ENCODE measurements at regions not wholly inside any gene's neighbourhood (a gene's known extent, or its start where the extent isn't known, plus 50 kb on each side); places are given as distances from the start of the nearest gene placed in this dataset.
"Not testable (repeated sequence)": the region's sequence is repeated elsewhere in the genome, so short reads cannot be mapped to it uniquely, and the experiment has no call there.

GRCh38 chr2:145541028-145541427 is 1021.1 kb upstream of the ZEB2 start:
- peaks cover 3% of the 10 kb centered on the region for H3K9me3 Mint-ChIP-seq
- CTCF ChIA-PET: no interaction called here
- no peak overlapping the region for H3K27ac Mint-ChIP-seq
- DNase-seq: no peak
- POLR2A ChIA-PET: no interaction called here
- ATAC-seq (ENCODE audit: low read depth): no peak
- intact Hi-C loops (cut with micrococcal nuclease): no loop called here
- no peak overlapping the region for H3K4me3 Mint-ChIP-seq
- H3K27me3 Mint-ChIP-seq: no peaks in the 10 kb centered on the region
- H3K36me3 Mint-ChIP-seq (ENCODE audit: low read depth): no peaks in the 10 kb centered on the region
- no peak for TF ChIP-seq CTCF (IDR thresholded peaks at IDR 0.05)
- H3K4me1 Mint-ChIP-seq: no peaks in the 10 kb centered on the region

GRCh38 chr2:145538661-145539350 is 1018.9 kb upstream of the ZEB2 start:
- intact Hi-C loops (cut with micrococcal nuclease): no loop called here
- Mint-ChIP-seq H3K9me3 (no peaks in the 10 kb centered on the region), H3K4me1 (no peaks in the 10 kb centered on the region), H3K27me3 (no peaks in the 10 kb centered on the region), H3K4me3 (no peak overlapping the region), H3K27ac (no peak overlapping the region), H3K36me3 (ENCODE audit: low read depth) (no peaks in the 10 kb centered on the region)
- no peak for ATAC-seq (ENCODE audit: low read depth)
- no peak for DNase-seq
- TF ChIP-seq CTCF (IDR thresholded peaks at IDR 0.05): no peak
- ChIA-PET POLR2A (no interaction called here), CTCF (no interaction called here)

GRCh38 chr2:145530653-145531052 is 1010.7 kb upstream of the ZEB2 start:
- ChIA-PET POLR2A (no interaction called here), CTCF (no interaction called here)
- TF ChIP-seq CTCF (IDR thresholded peaks at IDR 0.05): no peak
- no peaks in the 10 kb centered on the region for H3K27me3 Mint-ChIP-seq
- no peak overlapping the region for H3K4me3 Mint-ChIP-seq
- no peaks in the 10 kb centered on the region for H3K36me3 Mint-ChIP-seq (ENCODE audit: low read depth)
- no peaks in the 10 kb centered on the region for H3K9me3 Mint-ChIP-seq
- ATAC-seq (ENCODE audit: low read depth) (no peak), DNase-seq (no peak)
- H3K4me1 Mint-ChIP-seq: no peaks in the 10 kb centered on the region
- intact Hi-C loops (cut with micrococcal nuclease): no loop called here
- H3K27ac Mint-ChIP-seq: no peak overlapping the region

- H3K9me3 Mint-ChIP-seq: peaks cover 2% of the 10 kb centered on the region
- CTCF ChIA-PET: no interaction called here
These were observed 1004.9 kb upstream of the ZEB2 start for GRCh38 chr2:145524836-145525235.

GRCh38 chr2:145524303-145524702 is 1004.4 kb upstream of the ZEB2 start:
- DNase-seq (no peak), ATAC-seq (ENCODE audit: low read depth) (no peak)
- CTCF ChIA-PET: interaction anchor here (0.6 kb wide), 1 partner anchor 380 kb away, joined by 4 read pairs; no protein-coding TSS in a partner anchor
- Mint-ChIP-seq H3K4me1 (peaks cover 2% of the 10 kb centered on the region), H3K9me3 (peaks cover 4% of the 10 kb centered on the region), H3K27me3 (no peaks in the 10 kb centered on the region), H3K36me3 (ENCODE audit: low read depth) (peaks cover 2% of the 10 kb centered on the region), H3K4me3 (no peak overlapping the region), H3K27ac (no peak overlapping the region)
- intact Hi-C loops (cut with micrococcal nuclease): no loop called here
- POLR2A ChIA-PET: no interaction called here
- TF ChIP-seq CTCF (IDR thresholded peaks at IDR 0.05): no peak

More at GRCh38 chr2:145524836-145525235, 1004.9 kb upstream of the ZEB2 start:
- H3K36me3 Mint-ChIP-seq (ENCODE audit: low read depth): no peaks in the 10 kb centered on the region
- intact Hi-C loops (cut with micrococcal nuclease): no loop called here
- no peaks in the 10 kb centered on the region for H3K27me3 Mint-ChIP-seq
- no peak for ATAC-seq (ENCODE audit: low read depth)
- no peak overlapping the region for H3K27ac Mint-ChIP-seq
- DNase-seq: no peak
- POLR2A ChIA-PET: no interaction called here
- no peak for TF ChIP-seq CTCF (IDR thresholded peaks at IDR 0.05)
- no peak overlapping the region for H3K4me3 Mint-ChIP-seq
- H3K4me1 Mint-ChIP-seq: peaks cover 2% of the 10 kb centered on the region

GRCh38 chr2:145519254-145519653 is 999.3 kb upstream of the ZEB2 start:
- H3K4me1 Mint-ChIP-seq; H3K27me3 Mint-ChIP-seq; H3K9me3 Mint-ChIP-seq; POLR2A ChIA-PET; H3K27ac Mint-ChIP-seq; intact Hi-C loops (cut with micrococcal nuclease); DNase-seq; CTCF ChIA-PET; ATAC-seq (ENCODE audit: low read depth); H3K36me3 Mint-ChIP-seq (ENCODE audit: low read depth); H3K4me3 Mint-ChIP-seq: not testable (repeated sequence)
